Activated CD8-positive, alpha-beta memory T cell treated with anti-CD3 and anti-CD28 coated beads for 36 hours (primary cell): ENCODE measurements at regions not wholly inside any gene's neighbourhood (a gene's known extent, or its start where the extent isn't known, plus 50 kb on each side); places are given as distances from the start of the nearest gene placed in this dataset.

Experiments
- CTCF ChIA-PET: fragments of 350-600 bp; sonication (Branson Sonifier 250); formaldehyde crosslinking; loops from one replicate; lab custom pipeline; 2021; ENCODE audit warnings: antibody characterized with exemption; lab: Charles Lee
- POLR2A ChIA-PET: fragments of 350-600 bp; sonication (Branson Sonifier 250); formaldehyde crosslinking; loops from one replicate; lab custom pipeline; 2021; ENCODE audit warnings: antibody characterized with exemption; lab: Charles Lee

- ChIA-PET CTCF (no interaction called here), POLR2A (interaction anchor here (0.6 kb wide), 1 partner anchor 453 kb away, joined by 4 read pairs; no protein-coding TSS in a partner anchor)
Observed at GRCh38 chr1:193774536-193775323, 588.3 kb upstream of the B3GALT2 start.

DNA sequence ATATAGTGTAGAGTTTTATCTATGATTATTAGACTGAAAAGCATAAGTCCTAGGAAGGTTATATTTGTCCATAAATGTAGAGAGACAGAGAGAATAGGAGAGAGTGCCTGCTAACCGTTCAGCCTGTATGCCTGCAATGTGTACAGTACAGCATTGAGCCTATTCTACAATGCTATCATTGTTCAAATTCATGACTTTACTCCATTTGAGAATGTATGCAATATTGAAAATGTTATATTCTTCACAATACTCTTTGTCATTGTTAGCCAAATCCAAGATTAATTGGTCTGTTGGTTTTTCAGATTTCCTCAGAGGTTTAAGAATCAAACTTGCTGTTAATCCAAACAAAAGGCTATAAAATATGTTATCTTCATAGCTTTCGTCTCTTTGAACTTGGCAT lies 585.2 kb upstream of the B3GALT2 start:
- POLR2A ChIA-PET, result no interaction called here
- CTCF ChIA-PET, result no interaction called here

DNA sequence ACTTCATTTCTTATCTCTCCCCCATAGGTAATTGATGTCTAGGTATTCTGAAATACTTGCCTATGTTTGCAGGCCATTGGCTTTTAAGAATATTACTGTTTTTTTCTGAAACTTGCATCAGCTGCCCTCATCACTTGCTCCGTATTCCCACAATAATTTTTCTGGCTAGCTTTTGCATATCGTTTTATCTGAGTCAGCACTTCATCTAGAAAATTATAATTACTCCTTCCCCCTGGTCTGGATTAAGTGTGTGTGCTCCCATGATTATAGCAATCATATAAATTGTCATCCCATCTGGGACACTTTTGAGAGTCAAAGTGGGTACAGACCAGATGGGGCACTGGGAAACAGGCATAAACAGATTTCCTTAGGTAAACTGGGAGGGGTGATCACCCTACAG lies 583.2 kb upstream of the B3GALT2 start:
- ChIA-PET CTCF (no interaction called here), POLR2A (no interaction called here)

DNA sequence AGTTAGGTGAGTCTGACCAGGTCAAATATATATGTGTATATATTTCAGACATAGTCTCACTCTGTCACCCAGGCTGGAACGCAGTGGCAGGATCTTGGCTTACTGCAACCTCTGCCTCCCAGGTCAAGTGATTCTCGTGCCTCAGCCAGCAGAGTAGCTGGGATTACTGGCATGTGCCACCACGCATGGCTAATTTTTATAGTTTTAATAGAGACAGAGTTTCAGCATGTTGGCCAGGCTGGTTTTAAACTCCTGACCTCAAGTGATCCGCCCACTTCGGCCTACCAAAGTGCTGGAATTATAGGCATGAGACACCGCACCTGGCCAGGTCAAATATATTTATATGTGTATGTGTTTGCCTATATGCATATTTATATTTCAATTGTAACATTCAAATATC lies 581.5 kb upstream of the B3GALT2 start:
- ChIA-PET CTCF (no interaction called here), POLR2A (no interaction called here)

- ChIA-PET POLR2A (no interaction called here), CTCF (interaction anchor here (0.6 kb wide), 1 partner anchor 10 kb away, joined by 3 read pairs; no protein-coding TSS in a partner anchor)
Observed at GRCh38 chr1:193766329-193766728, 579.9 kb upstream of the B3GALT2 start.

DNA sequence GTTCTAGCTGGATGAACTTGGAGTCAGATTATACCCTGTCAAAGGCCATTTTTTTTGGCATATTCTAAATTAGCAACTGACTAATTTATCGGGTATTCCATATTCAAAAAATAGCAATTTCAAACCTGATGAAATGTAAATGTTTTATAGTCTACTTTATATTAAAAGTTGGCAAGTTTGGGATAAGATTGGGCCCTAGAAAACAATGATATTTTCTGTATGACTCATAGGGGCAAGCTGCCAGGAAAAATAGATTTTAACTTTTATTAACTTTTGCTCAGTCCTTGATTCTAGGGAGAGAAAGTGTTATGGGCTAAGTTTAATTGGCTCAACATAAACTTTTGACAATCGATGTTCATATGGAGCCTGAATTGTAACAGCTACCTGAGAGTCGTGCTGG lies 576.9 kb upstream of the B3GALT2 start:
- ChIA-PET POLR2A (no interaction called here), CTCF (no interaction called here)

DNA sequence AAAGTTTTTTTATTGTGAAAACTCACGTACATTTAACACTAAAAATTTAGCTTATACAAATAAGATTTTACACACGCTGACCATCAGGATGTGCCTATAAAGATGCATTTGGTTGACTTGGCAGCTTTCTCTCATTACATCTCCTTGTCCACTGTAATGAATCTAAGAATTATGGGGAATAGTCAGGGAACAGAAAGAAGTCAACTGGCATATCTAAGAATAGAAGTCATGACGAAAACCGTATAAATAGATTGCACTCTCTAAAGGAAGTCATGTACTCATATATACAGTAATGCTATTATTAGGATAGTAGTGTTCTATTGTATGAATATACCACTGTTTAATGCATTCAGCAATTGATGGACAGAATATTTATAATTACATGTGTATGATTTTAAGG lies 575.8 kb upstream of the B3GALT2 start:
- CTCF ChIA-PET, result no interaction called here
- POLR2A ChIA-PET, result no interaction called here

DNA sequence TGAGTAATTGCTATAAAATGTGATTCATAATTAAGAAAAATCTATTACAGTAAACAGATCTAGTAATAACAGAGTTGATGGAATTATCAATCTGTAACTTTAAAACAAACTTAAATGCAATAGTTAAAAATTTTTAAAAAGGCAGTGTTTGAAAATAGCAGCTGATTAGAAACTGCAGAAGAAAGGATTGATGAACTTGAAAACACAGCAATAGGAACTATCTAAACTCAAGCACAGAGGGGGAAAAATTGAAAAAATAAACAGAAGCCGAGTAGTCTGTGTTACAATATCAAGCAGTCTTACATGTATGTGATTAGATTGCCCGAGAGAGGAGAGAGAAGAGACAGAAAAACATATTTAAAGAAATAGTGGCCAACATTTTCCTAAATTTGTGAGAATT lies 569.0 kb upstream of the B3GALT2 start:
- ChIA-PET POLR2A (no interaction called here), CTCF (interaction anchor here (0.8 kb wide), 1 partner anchor 11 kb away, joined by 3 read pairs; no protein-coding TSS in a partner anchor)

- POLR2A ChIA-PET, result no interaction called here
- CTCF ChIA-PET, result no interaction called here
Observed at GRCh38 chr1:193754732-193755427, 568.5 kb upstream of the B3GALT2 start.

- CTCF ChIA-PET, result no interaction called here
Observed at GRCh38 chr1:193754151-193754550, 567.7 kb upstream of the B3GALT2 start.

GRCh38 chr1:193753038-193753756 lies 566.8 kb upstream of the B3GALT2 start:
- POLR2A ChIA-PET, result no interaction called here
- CTCF ChIA-PET, result no interaction called here

More at GRCh38 chr1:193754151-193754550, 567.7 kb upstream of the B3GALT2 start:
- POLR2A ChIA-PET, result no interaction called here

- ChIA-PET CTCF (no interaction called here), POLR2A (no interaction called here)
Observed at GRCh38 chr1:193749868-193750267, 563.5 kb upstream of the B3GALT2 start.

DNA sequence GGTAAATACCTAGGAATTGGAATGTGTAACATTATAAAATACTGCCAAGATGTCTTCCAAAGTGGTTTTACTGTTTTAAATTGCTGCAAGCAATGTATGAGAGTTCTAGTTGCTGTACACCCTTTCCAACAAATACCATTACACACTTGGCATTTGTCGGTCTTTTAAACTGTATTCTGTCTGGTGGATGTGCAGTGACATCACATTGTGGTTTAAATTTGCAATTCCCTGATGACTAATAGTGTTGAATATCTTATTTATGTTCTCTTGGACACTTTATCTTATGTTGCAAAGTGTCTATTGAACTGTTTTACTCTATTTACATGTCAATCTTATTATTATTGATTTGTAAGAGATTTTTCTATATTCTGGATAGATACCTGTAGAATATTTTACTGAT lies 561.2 kb upstream of the B3GALT2 start:
- POLR2A ChIA-PET, result no interaction called here
- CTCF ChIA-PET, result no interaction called here

DNA sequence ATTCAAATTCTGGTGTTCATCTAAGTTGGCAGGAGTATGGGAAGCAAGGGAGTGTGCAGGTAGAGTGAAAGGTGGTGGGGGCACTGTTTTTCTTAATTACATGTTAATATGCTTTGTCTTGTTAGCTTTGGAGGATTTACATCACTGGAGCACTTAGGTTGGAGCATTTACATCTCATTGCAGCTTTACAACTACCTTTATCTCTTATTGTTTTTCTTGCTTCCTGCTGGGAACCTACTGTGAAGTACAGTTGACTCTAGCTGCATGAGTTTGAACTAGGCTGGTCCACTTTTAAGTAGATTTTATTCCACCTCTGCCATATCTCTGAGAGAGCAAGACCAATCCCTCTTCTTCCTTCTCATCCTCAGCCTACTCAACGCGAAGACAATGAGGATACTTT lies 554.8 kb upstream of the B3GALT2 start:
- ChIA-PET POLR2A (no interaction called here), CTCF (no interaction called here)

- ChIA-PET POLR2A (no interaction called here), CTCF (no interaction called here)
Observed at GRCh38 chr1:193740762-193741161, 554.3 kb upstream of the B3GALT2 start.

DNA sequence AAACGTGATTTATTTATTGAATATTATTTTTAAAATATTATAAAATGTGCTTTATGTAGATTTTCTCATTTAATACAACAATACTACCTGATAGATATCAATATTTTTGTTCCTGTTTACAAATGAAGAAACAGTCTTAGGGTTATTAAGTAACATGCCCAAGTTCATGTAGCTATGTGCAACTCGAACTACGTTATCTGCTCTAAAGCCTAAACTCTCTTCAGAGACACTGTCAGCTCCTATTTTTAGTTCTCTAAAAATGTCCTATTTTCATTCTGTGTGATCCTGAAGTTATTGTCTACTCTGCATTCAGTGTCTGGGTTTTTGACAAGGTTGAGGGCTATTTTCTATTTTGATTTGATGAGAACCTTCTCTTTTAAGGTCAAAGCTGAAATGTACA lies 550.1 kb upstream of the B3GALT2 start:
- ChIA-PET POLR2A (no interaction called here), CTCF (no interaction called here)

DNA sequence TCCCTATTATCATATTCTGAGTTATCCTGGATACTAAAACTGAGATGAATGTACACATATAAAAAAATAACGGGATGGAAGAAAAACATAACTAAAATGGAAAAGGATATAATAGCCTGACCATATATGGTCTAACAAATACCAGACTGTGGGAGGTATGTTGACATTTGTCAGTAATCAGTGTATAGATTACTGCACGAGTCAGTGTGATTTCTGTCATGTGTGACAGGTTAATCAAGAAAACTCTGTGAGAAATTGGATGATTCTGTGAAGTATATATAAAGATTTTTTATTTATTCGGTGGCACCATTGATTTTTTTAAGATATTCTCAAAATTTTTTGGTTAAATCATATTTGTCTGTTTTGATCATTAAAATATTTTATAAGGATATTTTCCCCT lies 547.3 kb upstream of the B3GALT2 start:
- POLR2A ChIA-PET, result no interaction called here
- CTCF ChIA-PET, result no interaction called here

- POLR2A ChIA-PET, result no interaction called here
- CTCF ChIA-PET, result no interaction called here
Observed at GRCh38 chr1:193730017-193730416, 543.6 kb upstream of the B3GALT2 start.

GRCh38 chr1:193729429-193729828 lies 543.0 kb upstream of the B3GALT2 start:
- POLR2A ChIA-PET, result no interaction called here
- CTCF ChIA-PET, result no interaction called here

GRCh38 chr1:193727850-193728249 lies 541.4 kb upstream of the B3GALT2 start:
- POLR2A ChIA-PET, result no interaction called here
- CTCF ChIA-PET, result no interaction called here
